Chondrocyte (in vitro differentiated cells): ENCODE measurements at regions not wholly inside any gene's neighbourhood (a gene's known extent, or its start where the extent isn't known, plus 50 kb on each side); places are given as distances from the start of the nearest gene placed in this dataset.

Experiments
- DNase-seq: peaks from one replicate; pipeline ENCODE4 v3.0.0; 2021; ENCODE audit warnings: mixed read lengths, low spot score
- H3K27ac Mint-ChIP-seq: one replicate; pipeline ENCODE4 v1.8.0; 2021; ENCODE audit warnings: mild to moderate bottlenecking, moderate library complexity, mixed read lengths; ENCODE audit not compliant: unreplicated experiment
- H3K27me3 Mint-ChIP-seq: 2 replicates; pipeline ENCODE4 v1.8.0; 2021; ENCODE audit warnings: low read depth, mixed read lengths
- H3K36me3 Mint-ChIP-seq: 2 replicates; pipeline ENCODE4 v1.8.0; 2021; ENCODE audit warnings: low read depth, mixed read lengths
- H3K4me1 Mint-ChIP-seq: 2 replicates; pipeline ENCODE4 v1.8.0; 2021; ENCODE audit warnings: low read depth, mild to moderate bottlenecking, mixed read lengths
- H3K4me3 Mint-ChIP-seq: one replicate; pipeline ENCODE4 v1.8.0; 2021; ENCODE audit warnings: mild to moderate bottlenecking, moderate library complexity, mixed read lengths; ENCODE audit not compliant: unreplicated experiment
- H3K9me3 Mint-ChIP-seq: 2 replicates; pipeline ENCODE4 v1.8.0; 2021; ENCODE audit warnings: low read depth, mixed read lengths
- CTCF ChIP-seq: fragments of 200-600 bp; sonication (generic); IDR thresholded peaks from 2 replicates; pipeline ENCODE4 v1.5.0; 2021; ENCODE audit warnings: antibody characterized with exemption, mild to moderate bottlenecking, moderate library complexity

GRCh38 chr10:10017716-10018115, 1000.0 kb upstream of the CELF2 start:
- no peak overlapping the region for H3K27ac Mint-ChIP-seq
- no peak for DNase-seq
- H3K9me3 Mint-ChIP-seq: peaks cover 19% of the 10 kb centered on the region
- no peaks in the 10 kb centered on the region for H3K4me1 Mint-ChIP-seq
- H3K36me3 Mint-ChIP-seq: peaks cover 2% of the 10 kb centered on the region
- no peaks in the 10 kb centered on the region for H3K27me3 Mint-ChIP-seq
- H3K4me3 Mint-ChIP-seq: no peak overlapping the region
- no peak for TF ChIP-seq CTCF

GRCh38 chr10:10020945-10021344, 996.7 kb upstream of the CELF2 start:
- no peak overlapping the region for H3K4me3 Mint-ChIP-seq
- no peak for TF ChIP-seq CTCF
- no peaks in the 10 kb centered on the region for H3K4me1 Mint-ChIP-seq
- H3K9me3 Mint-ChIP-seq: peaks cover 18% of the 10 kb centered on the region
- no peak overlapping the region for H3K27ac Mint-ChIP-seq
- H3K27me3 Mint-ChIP-seq: no peaks in the 10 kb centered on the region
- no peak for DNase-seq
- peaks cover 1% of the 10 kb centered on the region for H3K36me3 Mint-ChIP-seq

GRCh38 chr10:10032991-10033390, 984.7 kb upstream of the CELF2 start:
- peaks cover 3% of the 10 kb centered on the region for H3K4me1 Mint-ChIP-seq
- H3K27me3 Mint-ChIP-seq: no peaks in the 10 kb centered on the region
- H3K27ac Mint-ChIP-seq: no peak overlapping the region
- no peak overlapping the region for H3K4me3 Mint-ChIP-seq
- H3K36me3 Mint-ChIP-seq: no peaks in the 10 kb centered on the region
- DNase-seq: no peak
- H3K9me3 Mint-ChIP-seq: no peaks in the 10 kb centered on the region
- no peak for TF ChIP-seq CTCF

- Mint-ChIP-seq H3K4me1 (peaks cover 10% of the 10 kb centered on the region), H3K9me3 (no peaks in the 10 kb centered on the region), H3K4me3 (no peak overlapping the region), H3K36me3 (no peaks in the 10 kb centered on the region), H3K27me3 (no peaks in the 10 kb centered on the region), H3K27ac (no peak overlapping the region)
- no peak for DNase-seq
- TF ChIP-seq CTCF: no peak
These were observed 979.3 kb upstream of the CELF2 start for GRCh38 chr10:10038348-10038747.

- peaks cover 10% of the 10 kb centered on the region for H3K4me1 Mint-ChIP-seq
- H3K27ac Mint-ChIP-seq: no peak overlapping the region
- H3K4me3 Mint-ChIP-seq: no peak overlapping the region
These were observed 978.1 kb upstream of the CELF2 start for GRCh38 chr10:10039595-10039994.

More at GRCh38 chr10:10039595-10039994, 978.1 kb upstream of the CELF2 start:
- H3K27me3 Mint-ChIP-seq: no peaks in the 10 kb centered on the region
- DNase-seq: no peak
- H3K9me3 Mint-ChIP-seq: no peaks in the 10 kb centered on the region
- TF ChIP-seq CTCF: no peak
- no peaks in the 10 kb centered on the region for H3K36me3 Mint-ChIP-seq
